Psoas muscle (tissue), 7 donors: ENCODE measurements at regions not wholly inside any gene's neighbourhood (a gene's known extent, or its start where the extent isn't known, plus 50 kb on each side); places are given as distances from the start of the nearest gene placed in this dataset.

Experiments
- ATAC-seq, 4 donors: fragments of 200-7000 bp; cut with Tn5 transposase; one replicate each; pipeline ENCODE4 v1.9.1; 2020; ENCODE audit warnings: moderate library complexity in 3 of 4, mild to moderate bottlenecking in 2 of 4
- DNase-seq, 2 donors: peaks; one replicate each; pipeline ENCODE4 v3.0.0-alpha.2; 2020
- H3K27ac ChIP-seq: fragments of 200-600 bp; one replicate; pipeline ENCODE4 v1.8.0; 2022
- H3K27me3 ChIP-seq, 3 donors: fragments of 200-600 bp in 1 of 3; one replicate each; pipeline versions ENCODE4 v1.6.1 to v1.8.0; 2013 to 2022; ENCODE audit warnings: low read length in 2 of 3, mild to moderate bottlenecking in 2 of 3, moderate library complexity in 1 of 3; ENCODE audit not compliant: insufficient read depth in 3 of 3
- H3K36me3 ChIP-seq, 2 donors: fragments of 200-600 bp in 1 of 2; one replicate each; pipeline versions ENCODE4 v1.6.1 to v1.8.0; 2013 to 2022; ENCODE audit warnings: low read depth in 1 of 2, mild to moderate bottlenecking in 1 of 2, moderate library complexity in 1 of 2; ENCODE audit not compliant: insufficient read depth in 1 of 2
- H3K4me1 ChIP-seq: fragments of 200-600 bp; one replicate; pipeline ENCODE4 v1.8.0; 2022
- H3K4me3 ChIP-seq: fragments of 200-600 bp; one replicate; pipeline ENCODE4 v1.8.0; 2022; ENCODE audit warnings: mild to moderate bottlenecking
- H3K9me3 ChIP-seq: fragments of 200-600 bp; one replicate; pipeline ENCODE4 v1.8.0; 2022
- CTCF ChIP-seq: fragments of 200-600 bp; IDR thresholded peaks from one replicate; pipeline ENCODE4 v1.8.0; 2022; ENCODE audit warnings: antibody characterized with exemption
- WGBS, 3 donors: extraction: QIAGEN DNeasy Blood & Tissue Kit; methylation state at CpG; one replicate each; pipeline versions ENCODE4 v1.1.6 to v1.1.7; 2013; 5-methylcytosine and 5-hydroxymethylcytosine counted together
- intact Hi-C, 2 donors: fragments of 100-400 bp; cut with DNase I; formaldehyde crosslinking; loops; one replicate each; pipeline versions ENCODE4 v1.11.0 to v1.14.2; 2022
- donor health status: healthy with polysubstance abuse.
- donor health status: DM: no; HTN: no; CAD: no; lungs with moderate emphysema.
- donor health status: Bipolar disorder and iron deficiency.
- donor health status: healthy.
- donor health status: DM: yes; HTN: yes; CAD: no.
- donor health status: DM: no; HTN: no; CAD: no.
- donor health status: DM: yes; HTN: yes; CAD: no.

GRCh38 chr2:198545411-198545810, 741.0 kb downstream of the PLCL1 start:
- 69 to 76% (median 71%) methylated on average over 3 of the region's 3 CpGs for WGBS, 3 donors
- no peaks in the 10 kb centered on the region for H3K27me3 ChIP-seq

GRCh38 chr2:198544461-198544860, 740.1 kb downstream of the PLCL1 start:
- TF ChIP-seq CTCF = no peak
- Histone ChIP-seq H3K36me3 (no peaks in the 10 kb centered on the region), H3K9me3 (no peaks in the 10 kb centered on the region), H3K27ac (no peak overlapping the region), H3K4me3 (no peak overlapping the region), H3K27me3 (no peaks in the 10 kb centered on the region), H3K4me1 (no peaks in the 10 kb centered on the region)
- 59 to 68% (median 64%) methylated on average over 1 of the region's 1 CpG for WGBS, 3 donors
- DNase-seq = no peak
- intact Hi-C loops = no loop called here
- ATAC-seq = no peak

More at GRCh38 chr2:198545411-198545810, 741.0 kb downstream of the PLCL1 start:
- Histone ChIP-seq H3K9me3 (no peaks in the 10 kb centered on the region), H3K4me3 (no peak overlapping the region), H3K36me3 (no peaks in the 10 kb centered on the region), H3K27ac (no peak overlapping the region), H3K4me1 (no peaks in the 10 kb centered on the region)
- ATAC-seq = no peak
- intact Hi-C loops = no loop called here
- DNase-seq = no peak
- TF ChIP-seq CTCF = no peak

- 85 to 90% (median 85%) methylated on average over 3 of the region's 3 CpGs for WGBS, 3 donors
These were observed 730.4 kb downstream of the PLCL1 start for GRCh38 chr2:198534756-198535155.

GRCh38 chr2:198525211-198525969, 721.0 kb downstream of the PLCL1 start:
- no peak for DNase-seq
- Histone ChIP-seq H3K27ac (no peak overlapping the region), H3K9me3 (no peaks in the 10 kb centered on the region), H3K4me3 (no peak overlapping the region), H3K36me3 (no peaks in the 10 kb centered on the region), H3K4me1 (no peaks in the 10 kb centered on the region), H3K27me3 (no peaks in the 10 kb centered on the region)
- no peak for ATAC-seq
- 55 to 64% (median 56%) methylated on average over 5 of the region's 5 CpGs for WGBS, 3 donors
- intact Hi-C loops = no loop called here
- TF ChIP-seq CTCF = no peak

More at GRCh38 chr2:198534756-198535155, 730.4 kb downstream of the PLCL1 start:
- intact Hi-C loops = no loop called here
- Histone ChIP-seq H3K27me3 (no peaks in the 10 kb centered on the region), H3K4me3 (no peak overlapping the region), H3K9me3 (no peaks in the 10 kb centered on the region), H3K36me3 (no peaks in the 10 kb centered on the region), H3K27ac (no peak overlapping the region), H3K4me1 (no peaks in the 10 kb centered on the region)
- no peak for ATAC-seq
- no peak for TF ChIP-seq CTCF
- no peak for DNase-seq

- WGBS, 3 donors = 40 to 44% (median 40%) methylated on average over 2 of the region's 2 CpGs
- no peaks in the 10 kb centered on the region for H3K27me3 ChIP-seq
- no peak for TF ChIP-seq CTCF
- intact Hi-C loops = no loop called here
- no peaks in the 10 kb centered on the region for H3K4me1 ChIP-seq
- no peak for ATAC-seq
- no peaks in the 10 kb centered on the region for H3K36me3 ChIP-seq
- DNase-seq = no peak
- H3K4me3 ChIP-seq = no peak overlapping the region
- H3K9me3 ChIP-seq = no peaks in the 10 kb centered on the region
- H3K27ac ChIP-seq = no peak overlapping the region
These were observed 719.3 kb downstream of the PLCL1 start for GRCh38 chr2:198523710-198524109.
